ENCODE measurements at regions not wholly inside any gene's neighbourhood (a gene's known extent, or its start where the extent isn't known, plus 50 kb on each side); places are given as distances from the start of the nearest gene placed in this dataset.

DNA sequence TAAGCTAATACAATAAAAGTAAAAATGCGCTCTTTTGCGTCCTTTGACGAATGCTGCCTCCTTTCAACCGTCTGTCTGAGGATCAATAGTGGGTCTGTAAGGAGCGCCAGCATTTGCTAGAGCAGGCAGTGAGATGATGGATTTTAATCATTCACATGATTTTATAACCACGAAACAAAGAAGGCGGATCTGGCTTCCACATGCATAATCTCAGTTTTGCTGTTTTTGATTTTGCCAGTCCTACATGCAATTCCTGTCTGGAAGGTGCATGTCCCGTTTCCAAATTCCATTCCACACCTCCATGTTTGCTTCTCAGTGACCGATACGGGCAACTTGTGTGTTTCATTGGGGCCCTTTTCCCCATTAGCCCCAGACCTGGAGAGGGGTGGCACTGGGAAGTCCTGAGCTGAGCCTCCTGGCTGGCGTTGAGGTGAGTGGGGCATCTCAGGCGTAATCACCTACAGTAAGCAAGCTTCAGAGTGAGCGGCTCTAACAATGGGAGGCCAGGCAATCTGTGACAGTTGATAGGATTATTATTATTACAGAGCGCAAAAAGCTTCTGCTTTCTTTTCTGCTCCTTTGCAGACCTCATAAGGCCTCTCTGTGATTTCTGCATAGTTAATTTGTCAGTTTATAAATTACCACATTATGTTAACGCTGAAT, 405.4 kb downstream of the ZSWIM6 start:
- TF ChIP-seq, protein P1, sequence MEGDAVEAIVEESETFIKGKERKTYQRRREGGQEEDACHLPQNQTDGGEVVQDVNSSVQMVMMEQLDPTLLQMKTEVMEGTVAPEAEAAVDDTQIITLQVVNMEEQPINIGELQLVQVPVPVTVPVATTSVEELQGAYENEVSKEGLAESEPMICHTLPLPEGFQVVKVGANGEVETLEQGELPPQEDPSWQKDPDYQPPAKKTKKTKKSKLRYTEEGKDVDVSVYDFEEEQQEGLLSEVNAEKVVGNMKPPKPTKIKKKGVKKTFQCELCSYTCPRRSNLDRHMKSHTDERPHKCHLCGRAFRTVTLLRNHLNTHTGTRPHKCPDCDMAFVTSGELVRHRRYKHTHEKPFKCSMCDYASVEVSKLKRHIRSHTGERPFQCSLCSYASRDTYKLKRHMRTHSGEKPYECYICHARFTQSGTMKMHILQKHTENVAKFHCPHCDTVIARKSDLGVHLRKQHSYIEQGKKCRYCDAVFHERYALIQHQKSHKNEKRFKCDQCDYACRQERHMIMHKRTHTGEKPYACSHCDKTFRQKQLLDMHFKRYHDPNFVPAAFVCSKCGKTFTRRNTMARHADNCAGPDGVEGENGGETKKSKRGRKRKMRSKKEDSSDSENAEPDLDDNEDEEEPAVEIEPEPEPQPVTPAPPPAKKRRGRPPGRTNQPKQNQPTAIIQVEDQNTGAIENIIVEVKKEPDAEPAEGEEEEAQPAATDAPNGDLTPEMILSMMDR (IDR thresholded peaks at IDR 0.05; ENCODE audit: extremely low read depth in 1 of 2, insufficient read depth in 1 of 2, low read depth in 1 of 2, low read length in 2 of 2), result no peak
- no peak for TF ChIP-seq POLR2AphosphoS5 (IDR thresholded peaks at IDR 0.05; ENCODE audit: insufficient read depth, low read depth, low read length)
- TF ChIP-seq, protein P2, sequence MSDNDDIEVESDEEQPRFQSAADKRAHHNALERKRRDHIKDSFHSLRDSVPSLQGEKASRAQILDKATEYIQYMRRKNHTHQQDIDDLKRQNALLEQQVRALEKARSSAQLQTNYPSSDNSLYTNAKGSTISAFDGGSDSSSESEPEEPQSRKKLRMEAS (IDR thresholded peaks at IDR 0.05; ENCODE audit: insufficient read depth, insufficient read length), result no peak
- no peak for TF ChIP-seq EZH2 (IDR thresholded peaks at IDR 0.05; ENCODE audit: borderline replicate concordance, low read depth, low read length, severe bottlenecking)
- TF ChIP-seq JUN (IDR thresholded peaks at IDR 0.05; ENCODE audit: borderline replicate concordance, insufficient read depth, insufficient read length, low read depth), result no peak
- no peak for TF ChIP-seq POLR2A (IDR thresholded peaks at IDR 0.05; ENCODE audit: low read depth, low read length)
- no peak for TF ChIP-seq MYC (IDR thresholded peaks at IDR 0.05; ENCODE audit: low read depth, low read length)
- no peak for TF ChIP-seq FOS (IDR thresholded peaks at IDR 0.05; ENCODE audit: borderline replicate concordance, insufficient read depth, low read length)
- no peak for TF ChIP-seq GATA2 (IDR thresholded peaks at IDR 0.05; ENCODE audit: insufficient read depth, insufficient read length, low read depth, low read length)
